HepG2 (cell line): ENCODE measurements at regions not wholly inside any gene's neighbourhood (a gene's known extent, or its start where the extent isn't known, plus 50 kb on each side); places are given as distances from the start of the nearest gene placed in this dataset.

Source experiments
- ATAC-seq: fragments of 200-7000 bp; cut with Tn5 transposase; 3 replicates; pipeline ENCODE4 v1.9.1; 2020; ENCODE audit warnings: mild to moderate bottlenecking, moderate library complexity
- BruUV-seq: library from RNA; stranded (reverse); fragments of 400-500 nt; replicated peaks from 2 replicates; lab custom pipeline; 2021; lab: Mats Ljungman, UMichigan
- CTCF ChIA-PET: fragments of 300-600 bp; formaldehyde crosslinking; extraction: SDS; loops from one replicate; lab custom pipeline; 2021; ENCODE audit warnings: low total read pairs, inconsistent platforms, low intra/inter-chr PET ratio; lab: Yijun Ruan, JAX
- POLR2A ChIA-PET: fragments of 350-600 bp; sonication (Branson Sonifier 250); formaldehyde crosslinking; loops from one replicate; lab custom pipeline; 2020; ENCODE audit warnings: antibody characterized with exemption, inconsistent platforms; lab: Yijun Ruan, JAX
- DNase-seq: peaks from one replicate; pipeline ENCODE4 v3.0.0-alpha.2; 2015; ENCODE audit warnings: low spot score
- FAIRE-seq: peaks from 3 replicates; lab custom pipeline; 2011; peaks lifted over from hg19 to GRCh38; lab: Jason Lieb, UNC
- H2AFZ ChIP-seq: one replicate; pipeline ENCODE4 v1.6.1; 2011; ENCODE audit warnings: low read length, inconsistent platforms
- H3K27ac ChIP-seq: fragments of 300-600 bp; 3 replicates; pipeline ENCODE4 v1.8.0; 2011; ENCODE audit warnings: mixed run types, mild to moderate bottlenecking, mixed read lengths, low read length, inconsistent platforms; ENCODE audit not compliant: insufficient read depth; ENCODE audit errors: extremely low read length
- H3K27me3 ChIP-seq, 2 experiments: fragments of 200-600 bp in 1 of 2; 2 replicates in 1 of 2; 3 replicates in 1 of 2; pipeline versions ENCODE4 v1.6.0 to v1.8.0; 2011; ENCODE audit warnings: low read length in 2 of 2, mild to moderate bottlenecking in 2 of 2, moderate library complexity in 2 of 2, inconsistent platforms in 1 of 2; ENCODE audit not compliant: insufficient read depth in 2 of 2, control insufficient read depth in 1 of 2
- H3K36me3 ChIP-seq, 2 experiments: fragments of 200-600 bp in 1 of 2; replicated peaks in 1 of 2; 2 replicates in 1 of 2; 3 replicates in 1 of 2; pipeline versions ENCODE4 v1.5.1 to v1.8.0; 2011; ENCODE audit warnings: low read length in 2 of 2, inconsistent platforms in 1 of 2; ENCODE audit not compliant: insufficient read depth in 2 of 2, control insufficient read depth in 1 of 2
- H3K4me1 ChIP-seq: 2 replicates; pipeline ENCODE4 v1.5.1; 2012; ENCODE audit warnings: low read length, inconsistent platforms; ENCODE audit not compliant: insufficient read depth
- H3K4me2 ChIP-seq: 2 replicates; pipeline ENCODE4 v1.6.0; 2011; ENCODE audit warnings: low read depth, low read length, inconsistent platforms
- H3K4me3 ChIP-seq, 3 experiments: fragments of 200-600 bp in 1 of 3; sonication (generic), shearing (Covaris generic) in 1 of 3; replicated peaks in 1 of 3; 2 replicates each; pipeline ENCODE4 v1.5.1; 2011 to 2016; ENCODE audit warnings: low read length in 3 of 3, inconsistent platforms in 2 of 3, low read depth in 2 of 3, mild to moderate bottlenecking in 2 of 3, control low read depth in 1 of 3, mixed read lengths in 1 of 3; ENCODE audit not compliant: insufficient read depth in 1 of 3
- H3K79me2 ChIP-seq: one replicate; pipeline ENCODE4 v1.6.1; 2011; ENCODE audit warnings: low read length, inconsistent platforms; ENCODE audit not compliant: insufficient read depth
- H3K9ac ChIP-seq: 2 replicates; pipeline ENCODE4 v1.6.0; 2011; ENCODE audit warnings: mild to moderate bottlenecking, low read depth, low read length, inconsistent platforms; ENCODE audit not compliant: insufficient read depth
- H3K9me3 ChIP-seq: 2 replicates; pipeline ENCODE4 v1.5.1; 2012; ENCODE audit warnings: mild to moderate bottlenecking, low read length
- H4K20me1 ChIP-seq: 2 replicates; pipeline ENCODE4 v1.6.0; 2011; ENCODE audit warnings: inconsistent platforms, mild to moderate bottlenecking, low read length, moderate library complexity; ENCODE audit not compliant: insufficient read depth
- AKNA ChIP-seq: sonication (generic); formaldehyde crosslinking; IDR thresholded peaks from 2 replicates; pipeline ENCODE4 v1.4.0; 2020; ENCODE audit warnings: missing genetic modification reagents, borderline replicate concordance
- ATF4 ChIP-seq, 2 experiments: fragments of 450-650 bp in 1 of 2; sonication (generic) in 1 of 2; formaldehyde crosslinking; IDR thresholded peaks; 2 replicates each; pipeline versions ENCODE4 v1.5.0 to v1.8.0; 2020 to 2022; ENCODE audit warnings: mild to moderate bottlenecking in 1 of 2, missing genetic modification reagents in 1 of 2
- HIVEP1 ChIP-seq: sonication (generic); formaldehyde crosslinking; IDR thresholded peaks from 2 replicates; pipeline ENCODE4 v1.4.0; 2020; ENCODE audit warnings: mild to moderate bottlenecking, missing genetic modification reagents
- HNRNPH1 ChIP-seq: fragments of 200-400 bp; formaldehyde crosslinking; optimal IDR thresholded peaks from 2 replicates; pipeline ENCODE3; 2017; ENCODE audit warnings: mild to moderate bottlenecking, low read depth, low read length
- IRX3 ChIP-seq: sonication (generic); formaldehyde crosslinking; IDR thresholded peaks from 2 replicates; pipeline ENCODE4 v1.8.1; 2023; ENCODE audit warnings: mild to moderate bottlenecking, low read depth, missing genetic modification reagents, borderline replicate concordance
- KDM6A ChIP-seq: IDR thresholded peaks from 2 replicates; pipeline ENCODE4 v1.6.1; 2016; ENCODE audit warnings: low read depth
- KLF11 ChIP-seq: IDR thresholded peaks from 2 replicates; pipeline ENCODE4 v1.6.1; 2016; ENCODE audit warnings: missing compliant biosample characterization
- POGK ChIP-seq: sonication (generic); formaldehyde crosslinking; conservative IDR thresholded peaks from 2 replicates; pipeline ENCODE4 v1.8.0; 2022; ENCODE audit warnings: mild to moderate bottlenecking, moderate library complexity, missing genetic modification reagents
- PRPF4 ChIP-seq: fragments of 200-400 bp; formaldehyde crosslinking; IDR thresholded peaks from 2 replicates; pipeline ENCODE4 v1.6.1; 2016; ENCODE audit warnings: low read length, low read depth; ENCODE audit not compliant: poor library complexity, severe bottlenecking
- ZBTB10 ChIP-seq: sonication (generic); formaldehyde crosslinking; IDR thresholded peaks from 2 replicates; pipeline ENCODE4 v1.4.0; 2020; ENCODE audit warnings: missing genetic modification reagents, borderline replicate concordance
- ZNF160 ChIP-seq: sonication (generic); formaldehyde crosslinking; IDR thresholded peaks from 2 replicates; pipeline ENCODE4 v1.8.0; 2022; ENCODE audit warnings: mild to moderate bottlenecking, inconsistent platforms, missing genetic modification reagents
- ZNF317 ChIP-seq: sonication (generic); formaldehyde crosslinking; IDR thresholded peaks from 2 replicates; pipeline ENCODE4 v1.5.0; 2020; ENCODE audit warnings: mild to moderate bottlenecking, missing genetic modification reagents
- ZNF746 ChIP-seq: sonication (generic); formaldehyde crosslinking; IDR thresholded peaks from 2 replicates; pipeline ENCODE4 v1.8.0; 2022; ENCODE audit warnings: mild to moderate bottlenecking, missing genetic modification reagents
- ZNF782 ChIP-seq: sonication (generic); formaldehyde crosslinking; IDR thresholded peaks from 2 replicates; pipeline ENCODE4 v1.4.0; 2020; ENCODE audit warnings: missing genetic modification reagents, mild to moderate bottlenecking, borderline replicate concordance
- ZSCAN20 ChIP-seq: sonication (generic); formaldehyde crosslinking; IDR thresholded peaks from 2 replicates; pipeline ENCODE4 v1.4.0; 2020; ENCODE audit warnings: missing genetic modification reagents, mild to moderate bottlenecking, borderline replicate concordance
- WGBS: methylation state at CpG from one replicate; pipeline ENCODE4 v1.1.6; 2017; ENCODE audit warnings: low lambda C conversion rate; 5-methylcytosine and 5-hydroxymethylcytosine counted together
- in situ Hi-C: cut with HindIII; loops from 2 replicates; pipeline ENCODE4 v1.10.0; 2017; ENCODE audit warnings: low pct_unique_long_range_greater_than_20kb; ENCODE audit not compliant: extremely low pct_ligation_motif_present
- intact Hi-C: fragments of 100-400 bp; cut with micrococcal nuclease; formaldehyde crosslinking; loops from one replicate; pipeline ENCODE4 v1.10.0; 2022; ENCODE audit not compliant: unreplicated experiment

- 2% methylated on average over 4 of the region's 4 CpGs for WGBS
- Histone ChIP-seq H3K36me3 (no peaks in the 10 kb centered on the region), H3K4me1 (no peaks in the 10 kb centered on the region), H2AFZ (no peak overlapping the region), H3K79me2 (no peaks in the 10 kb centered on the region), H3K27ac (no peak overlapping the region), H4K20me1 (no peaks in the 10 kb centered on the region), H3K4me2 (no peak overlapping the region), H3K4me3 (no peak overlapping the region), H3K9me3 (no peaks in the 10 kb centered on the region), H3K9ac (no peak overlapping the region), H3K27me3 (no peaks in the 10 kb centered on the region)
- FAIRE-seq (no peak), ATAC-seq (no peak), DNase-seq (no peak)
- in situ Hi-C loops (no loop called here), intact Hi-C loops (no loop called here)
- no TSS peak for BruUV-seq
- CTCF ChIA-PET = no interaction called here
- POLR2A ChIA-PET = no interaction called here
- TF ChIP-seq POGK (CRISPR knock-in tag) (no peak), IRX3 (CRISPR knock-in tag) (no peak), ZNF746 (CRISPR knock-in tag) (no peak), HNRNPH1 (no peak), ZSCAN20 (CRISPR knock-in tag) (no peak), PRPF4 (no peak), ZNF317 (CRISPR knock-in tag) (no peak), KDM6A (CRISPR knock-in tag) (no peak), KLF11 (CRISPR knock-in tag) (no peak), HIVEP1 (CRISPR knock-in tag) (no peak), AKNA (CRISPR knock-in tag) (no peak), ZNF782 (CRISPR knock-in tag) (no peak), ZBTB10 (CRISPR knock-in tag) (no peak), ZNF160 (CRISPR knock-in tag) (no peak), ATF4 (CRISPR knock-in tag; IDR thresholded peaks at IDR 0.05) (no peak)
Measured at GRCh38 chr7:119905495-119905894, 367.5 kb upstream of the KCND2 start.
